OCI-LY3 (cell line): ENCODE measurements at regions not wholly inside any gene's neighbourhood (a gene's known extent, or its start where the extent isn't known, plus 50 kb on each side); places are given as distances from the start of the nearest gene placed in this dataset.

ENCODE experiments used
- EZH2phosphoT487 ChIP-seq: fragments of 200-600 bp; shearing (Covaris generic); IDR thresholded peaks from 2 replicates; pipeline ENCODE4 v1.6.1; 2018; ENCODE audit warnings: antibody characterized with exemption, mixed run types, low read depth
- TF ChIP-seq, protein P1 (sequence below): fragments of 200-600, 300-600 bp; sonication (generic); IDR thresholded peaks from 2 replicates; pipeline ENCODE4 v1.5.1; 2014; ENCODE audit warnings: antibody characterized with exemption, low read length, low read depth

DNA sequence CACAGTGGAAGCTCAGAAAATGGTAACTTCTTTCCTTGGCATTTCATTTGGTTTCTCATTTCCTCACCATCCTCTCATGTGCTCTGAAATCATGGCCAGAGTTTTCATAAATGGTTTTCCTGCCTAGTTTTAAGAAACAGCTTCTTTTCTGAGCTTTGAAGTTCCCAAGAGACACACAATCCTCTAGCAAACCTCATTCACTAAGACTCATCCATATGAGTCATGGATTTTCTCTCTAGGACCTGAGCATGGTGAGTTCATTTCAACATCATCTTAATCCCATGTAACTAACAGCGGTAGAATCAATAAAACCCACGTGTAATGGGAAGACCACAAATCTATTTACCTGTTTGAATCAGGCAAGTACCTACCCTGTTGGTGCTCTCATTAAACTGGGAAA lies 274.5 kb upstream of the LRTM1 start:
- TF ChIP-seq, protein P1, sequence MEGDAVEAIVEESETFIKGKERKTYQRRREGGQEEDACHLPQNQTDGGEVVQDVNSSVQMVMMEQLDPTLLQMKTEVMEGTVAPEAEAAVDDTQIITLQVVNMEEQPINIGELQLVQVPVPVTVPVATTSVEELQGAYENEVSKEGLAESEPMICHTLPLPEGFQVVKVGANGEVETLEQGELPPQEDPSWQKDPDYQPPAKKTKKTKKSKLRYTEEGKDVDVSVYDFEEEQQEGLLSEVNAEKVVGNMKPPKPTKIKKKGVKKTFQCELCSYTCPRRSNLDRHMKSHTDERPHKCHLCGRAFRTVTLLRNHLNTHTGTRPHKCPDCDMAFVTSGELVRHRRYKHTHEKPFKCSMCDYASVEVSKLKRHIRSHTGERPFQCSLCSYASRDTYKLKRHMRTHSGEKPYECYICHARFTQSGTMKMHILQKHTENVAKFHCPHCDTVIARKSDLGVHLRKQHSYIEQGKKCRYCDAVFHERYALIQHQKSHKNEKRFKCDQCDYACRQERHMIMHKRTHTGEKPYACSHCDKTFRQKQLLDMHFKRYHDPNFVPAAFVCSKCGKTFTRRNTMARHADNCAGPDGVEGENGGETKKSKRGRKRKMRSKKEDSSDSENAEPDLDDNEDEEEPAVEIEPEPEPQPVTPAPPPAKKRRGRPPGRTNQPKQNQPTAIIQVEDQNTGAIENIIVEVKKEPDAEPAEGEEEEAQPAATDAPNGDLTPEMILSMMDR, result no peak
- TF ChIP-seq EZH2phosphoT487, result no peak
